HG03342 (cell line): ENCODE measurements at regions not wholly inside any gene's neighbourhood (a gene's known extent, or its start where the extent isn't known, plus 50 kb on each side); places are given as distances from the start of the nearest gene placed in this dataset.
"Not testable (repeated sequence)": the region's sequence is repeated elsewhere in the genome, so short reads cannot be mapped to it uniquely, and the experiment has no call there.

ENCODE experiments used
- ATAC-seq: cut with Tn5 transposase; IDR thresholded peaks from one replicate; pipeline ENCODE4 v1.9.1; 2021; ENCODE audit warnings: mild to moderate bottlenecking, moderate library complexity; ENCODE audit not compliant: unreplicated experiment

- no peak for ATAC-seq
Measured at GRCh38 chr6:159527351-159527750, 165.7 kb downstream of the SOD2 start.

DNA sequence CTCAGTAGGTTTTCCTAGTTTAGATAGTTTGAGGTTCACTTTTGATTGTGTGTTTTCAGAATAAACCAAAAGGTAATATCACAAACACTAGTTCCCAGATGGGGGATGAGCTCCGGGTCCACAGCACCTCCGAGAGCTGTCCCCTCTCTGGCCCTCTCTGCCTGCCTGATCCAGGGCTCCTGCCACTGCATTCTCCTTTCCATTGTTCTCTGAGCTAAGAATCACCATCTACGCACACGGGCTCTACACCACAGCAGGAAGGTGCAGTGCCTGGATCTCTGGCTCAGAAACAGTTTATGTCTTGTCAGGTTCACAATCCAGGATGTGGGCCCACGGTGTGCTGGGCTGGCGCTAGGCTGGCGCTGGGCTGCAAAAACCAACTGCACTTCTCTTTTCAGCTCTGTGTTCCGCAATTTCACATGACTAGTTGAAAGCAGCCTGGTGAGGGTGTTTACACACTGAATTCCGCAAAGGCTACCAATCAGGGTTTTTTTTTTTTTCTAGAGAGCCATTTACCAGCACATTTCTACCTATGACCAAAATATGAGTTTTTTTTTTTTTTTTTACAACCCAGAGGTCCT lies 167.5 kb downstream of the SOD2 start:
- no peak for ATAC-seq

DNA sequence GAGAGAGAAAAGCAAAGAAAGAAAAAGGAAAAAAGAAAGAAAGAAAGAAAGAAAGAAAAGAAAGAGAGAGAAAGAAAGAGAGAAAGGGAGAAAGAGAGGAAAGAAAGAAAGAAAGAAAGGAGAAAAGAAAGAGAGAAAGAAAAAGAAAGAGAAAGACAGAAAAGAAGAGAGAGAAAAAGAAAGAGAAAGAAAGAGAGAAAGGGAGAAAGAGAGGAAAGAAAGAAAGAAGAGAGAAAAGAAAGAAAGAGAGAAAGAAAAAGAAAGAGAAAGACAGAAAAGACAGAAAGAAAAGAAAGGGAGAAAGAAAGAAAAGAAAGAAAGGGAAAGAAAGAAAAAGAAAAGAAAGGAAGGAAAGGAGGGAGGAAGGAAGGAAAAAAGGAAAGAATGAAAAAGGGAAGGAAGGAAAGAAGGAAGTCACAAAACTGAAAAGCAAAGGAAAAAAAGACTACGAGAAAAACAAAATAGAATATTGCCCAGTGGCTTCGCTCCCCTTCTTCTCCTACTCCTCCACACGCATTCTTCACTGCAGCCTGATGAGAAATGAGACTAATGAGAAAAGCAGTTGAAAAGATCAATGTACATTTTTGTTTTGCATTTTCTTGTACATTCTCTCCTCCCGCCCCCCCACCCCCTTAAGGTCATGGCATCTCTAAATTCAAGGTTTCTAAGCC lies 170.0 kb downstream of the SOD2 start:
- ATAC-seq, result no peak

DNA sequence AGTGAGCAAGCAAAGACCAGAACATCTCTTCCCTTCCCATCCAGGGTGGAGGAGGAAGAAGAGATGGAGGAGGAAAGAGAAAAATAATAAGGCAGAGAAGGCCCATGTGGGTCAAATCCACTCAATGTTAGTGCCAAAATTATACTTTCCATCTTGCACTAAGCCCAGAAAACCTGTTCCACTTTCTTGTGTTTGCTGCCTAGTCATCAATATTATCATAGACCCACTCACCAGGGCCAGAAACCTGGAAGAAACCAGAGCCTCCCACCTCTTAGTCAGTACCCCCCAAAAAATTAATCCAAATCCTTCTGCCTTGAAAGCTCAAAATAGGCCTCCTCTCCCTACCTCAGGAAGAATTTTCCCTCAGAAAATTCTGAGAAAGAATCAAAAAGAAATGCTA lies 171.1 kb downstream of the SOD2 start:
- no peak for ATAC-seq

GRCh38 chr6:159520002-159520401 lies 173.0 kb downstream of the SOD2 start:
- no peak for ATAC-seq

GRCh38 chr6:159515811-159516210 lies 177.2 kb downstream of the SOD2 start:
- not testable (repeated sequence) for ATAC-seq

- ATAC-seq, result no peak
Measured at GRCh38 chr6:159513914-159514313, 179.1 kb downstream of the SOD2 start.

GRCh38 chr6:159513074-159513720 lies 179.8 kb downstream of the SOD2 start:
- no peak for ATAC-seq

- no peak for ATAC-seq
Measured at GRCh38 chr6:159512571-159512970, 180.5 kb downstream of the SOD2 start.

DNA sequence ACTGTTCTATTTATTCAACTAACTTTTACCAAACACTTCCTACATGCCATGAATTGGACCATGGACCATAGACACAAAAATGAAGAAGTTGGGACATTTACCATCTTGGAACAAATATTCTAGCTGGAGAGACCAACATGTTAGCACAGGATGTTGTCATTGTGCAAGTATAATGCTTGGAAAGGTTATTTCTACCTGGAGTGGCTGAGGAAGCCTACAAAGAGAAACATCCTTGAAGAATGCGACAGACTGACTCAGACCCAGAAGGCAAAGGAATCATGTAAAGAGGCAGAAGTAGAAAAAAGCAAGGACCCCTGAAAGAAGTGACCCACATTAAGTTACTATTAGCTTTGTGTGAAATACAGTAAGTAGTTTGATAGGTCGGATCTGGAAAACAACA lies 180.9 kb downstream of the SOD2 start:
- no peak for ATAC-seq

DNA sequence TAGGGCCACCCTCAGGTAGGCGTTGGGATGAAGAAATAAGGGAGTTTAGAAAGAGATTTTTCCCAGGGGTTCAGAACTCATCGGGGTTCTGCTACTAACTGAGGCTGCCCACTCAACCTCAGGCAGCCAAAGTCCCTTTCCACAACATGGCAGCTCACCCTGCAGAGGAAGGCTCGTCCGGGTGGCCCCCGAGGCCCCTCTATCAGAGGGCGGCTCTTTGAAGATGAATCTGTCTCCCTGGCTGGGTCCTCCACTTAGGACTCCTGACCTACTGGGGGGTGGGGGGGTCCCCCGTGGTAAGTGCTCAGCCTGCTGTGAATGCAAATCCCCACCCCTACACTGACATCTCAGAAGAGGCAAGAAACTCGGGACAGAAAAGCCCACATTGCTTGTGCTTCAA lies 182.9 kb downstream of the SOD2 start:
- no peak for ATAC-seq

DNA sequence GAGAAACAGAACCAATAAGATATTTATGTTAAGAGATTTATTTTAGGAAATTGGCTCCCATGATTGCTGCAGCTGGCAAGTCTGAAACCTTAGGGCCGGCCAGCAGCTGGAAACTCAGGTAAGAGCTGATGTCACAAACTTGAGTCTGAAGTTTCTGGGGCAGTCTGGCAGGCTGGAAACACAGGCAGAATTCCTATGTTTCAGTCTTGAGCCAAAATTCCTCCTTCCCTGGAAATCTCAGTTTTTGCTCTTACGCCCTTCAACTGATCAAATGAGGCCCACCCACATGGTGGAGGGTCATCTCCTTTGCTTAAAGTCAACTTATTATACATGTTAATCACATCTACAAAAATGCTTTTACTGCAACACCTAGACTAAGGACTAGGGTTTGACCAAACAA lies 184.1 kb downstream of the SOD2 start:
- no peak for ATAC-seq

DNA sequence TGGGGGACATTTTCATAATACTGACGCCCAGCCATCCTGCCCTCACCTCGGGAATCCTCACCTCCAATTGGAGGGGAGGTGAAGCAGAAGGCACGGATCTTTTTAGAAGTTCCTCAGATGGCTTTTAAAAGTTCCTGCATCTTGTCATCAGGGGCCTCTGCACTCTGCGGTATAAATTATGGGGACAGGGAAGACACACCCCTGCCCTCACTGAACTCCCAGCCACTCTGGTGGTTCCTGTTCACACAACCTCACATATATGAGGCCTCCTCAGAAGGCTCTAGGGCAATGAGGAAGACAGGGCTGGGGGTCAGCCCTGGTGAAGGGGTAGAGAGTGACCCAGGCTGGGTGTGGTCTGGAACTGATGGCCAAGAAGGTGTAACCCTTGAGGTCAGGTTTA lies 187.0 kb downstream of the SOD2 start:
- ATAC-seq, result no peak

DNA sequence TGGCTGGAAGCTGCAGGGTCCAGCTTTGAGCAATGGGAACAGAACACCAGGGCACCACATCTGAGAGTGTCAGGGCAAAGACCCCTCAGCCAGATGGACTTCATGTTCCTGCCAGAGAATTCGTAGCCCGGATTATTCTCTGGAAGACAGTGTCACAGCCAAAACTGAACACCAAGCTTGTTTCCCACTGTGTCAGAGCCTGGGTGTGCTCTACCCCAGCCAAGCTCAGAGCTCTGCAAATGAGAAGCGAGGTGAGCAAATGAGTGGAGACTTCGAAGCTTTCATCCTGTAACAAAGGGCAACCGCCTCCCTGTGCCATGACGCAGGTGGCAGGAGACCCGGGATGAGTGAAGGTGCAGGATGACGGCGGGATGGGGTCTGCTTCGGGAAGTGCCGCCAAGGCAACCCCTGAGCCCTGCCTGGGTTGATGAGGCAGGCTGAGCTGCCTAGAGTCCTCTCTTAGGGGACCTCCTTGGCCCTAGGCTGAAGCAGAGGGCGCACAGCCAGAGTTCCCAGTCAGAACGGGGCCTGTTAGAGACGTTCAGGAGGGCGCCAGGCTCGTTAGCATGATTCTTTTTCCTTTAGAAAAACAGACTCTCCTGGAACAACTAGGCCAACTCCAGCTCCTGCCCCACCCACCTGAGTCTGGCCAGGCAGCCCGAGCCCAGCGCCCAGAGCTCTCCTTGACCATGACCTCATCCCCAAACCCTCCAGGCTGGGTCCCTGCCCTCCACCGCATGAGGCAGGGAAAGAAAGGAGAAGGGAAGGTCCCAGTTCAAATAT lies 187.7 kb downstream of the SOD2 start:
- ATAC-seq, result no peak

GRCh38 chr6:159501558-159501957 lies 191.5 kb downstream of the SOD2 start:
- ATAC-seq, result no peak

GRCh38 chr6:159499034-159499433 lies 194.0 kb downstream of the SOD2 start:
- no peak for ATAC-seq

- ATAC-seq, result no peak
Measured at GRCh38 chr6:159494586-159494972, 198.5 kb downstream of the SOD2 start.

DNA sequence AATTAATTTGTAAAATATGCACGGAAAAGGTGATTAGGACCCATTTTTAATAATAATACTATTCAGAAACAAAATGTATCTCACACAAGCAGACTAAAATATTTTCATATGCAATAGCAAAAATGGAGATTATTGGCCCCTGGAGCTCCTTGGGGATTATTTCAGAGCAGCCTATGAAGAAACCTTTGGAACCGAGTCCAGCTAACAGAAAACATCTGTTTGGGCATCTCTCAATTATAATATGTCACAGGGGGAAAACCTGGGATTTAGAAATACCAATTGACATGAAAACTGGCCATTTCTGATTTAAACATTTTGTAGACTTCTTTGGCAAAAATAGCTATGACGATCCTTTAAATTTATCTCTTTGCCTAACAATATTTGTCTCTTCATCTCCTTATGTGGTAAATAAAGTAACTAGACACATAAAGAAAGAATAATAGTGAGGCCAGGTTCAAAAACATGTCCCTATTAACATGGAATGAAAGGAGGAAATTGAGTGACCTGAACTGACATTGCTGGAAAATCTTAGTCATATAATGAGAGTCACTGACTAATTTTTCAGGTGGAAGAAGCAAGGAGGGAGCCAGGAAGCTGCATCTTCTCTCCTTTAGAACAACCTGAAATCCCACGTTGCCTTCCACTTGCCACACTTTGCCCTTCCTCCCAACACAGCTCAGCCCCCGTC lies 199.0 kb downstream of the SOD2 start:
- ATAC-seq, result no peak

GRCh38 chr6:159493231-159493897 lies 199.7 kb downstream of the SOD2 start:
- no peak for ATAC-seq

DNA sequence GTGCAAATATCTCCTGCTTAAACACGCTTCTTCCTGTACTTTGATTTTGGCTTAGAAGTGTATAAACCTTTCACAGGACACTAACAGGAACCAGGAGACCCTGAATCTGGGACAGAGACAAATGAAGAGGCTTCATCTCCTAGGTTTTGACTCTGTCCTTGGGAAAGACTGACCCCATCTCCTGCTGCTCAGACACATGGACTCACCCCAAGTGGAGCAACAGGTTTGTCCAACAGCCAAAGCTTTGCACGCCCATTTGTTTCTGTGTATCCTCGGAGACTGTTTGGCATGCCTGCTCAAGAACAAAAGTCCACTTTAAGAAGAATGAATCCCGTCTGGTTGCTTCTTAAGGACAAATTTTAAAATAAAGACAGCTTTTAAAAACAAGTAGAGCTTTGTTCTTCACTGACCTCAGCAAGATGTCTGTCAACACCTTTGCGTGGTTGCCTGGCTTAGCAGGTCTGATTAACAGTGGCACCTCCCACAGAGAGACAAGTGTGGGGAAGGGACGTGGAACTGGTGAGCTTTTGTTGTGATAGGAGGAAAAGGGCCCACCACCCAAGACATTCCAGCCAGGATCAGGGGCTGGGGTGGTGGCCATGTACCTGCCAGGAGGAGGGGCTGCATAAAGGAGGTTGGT lies 202.6 kb downstream of the SOD2 start:
- no peak for ATAC-seq
